GM18498 (cell line): ENCODE measurements at regions not wholly inside any gene's neighbourhood (a gene's known extent, or its start where the extent isn't known, plus 50 kb on each side); places are given as distances from the start of the nearest gene placed in this dataset.
A peak's percentile ranks its signal among the peaks of the same experiment; 100 is the strongest.

Experiments used
- ATAC-seq: cut with Tn5 transposase; IDR thresholded peaks from one replicate; pipeline ENCODE4 v1.9.1; 2021; ENCODE audit warnings: mild to moderate bottlenecking, moderate library complexity; ENCODE audit not compliant: unreplicated experiment

- peak; percentile 57 for ATAC-seq
These were observed 51.6 kb upstream of the KCND3 start for GRCh38 chr1:112040891-112041740.

GRCh38 chr1:112043901-112044300, 54.4 kb upstream of the KCND3 start:
- ATAC-seq = no peak

- no peak for ATAC-seq
These were observed 55.3 kb upstream of the KCND3 start for GRCh38 chr1:112044745-112045144.

- ATAC-seq = no peak
These were observed 57.2 kb upstream of the KCND3 start for GRCh38 chr1:112046630-112047029.

GRCh38 chr1:112048421-112048820, 59.0 kb upstream of the KCND3 start:
- no peak for ATAC-seq

GRCh38 chr1:112054510-112054909, 65.0 kb upstream of the KCND3 start:
- no peak for ATAC-seq

GRCh38 chr1:112056354-112056753, 66.9 kb upstream of the KCND3 start:
- ATAC-seq = no peak

- no peak for ATAC-seq
These were observed 68.3 kb upstream of the KCND3 start for GRCh38 chr1:112057736-112058135.

GRCh38 chr1:112058815-112059450, 69.5 kb upstream of the KCND3 start:
- ATAC-seq = no peak

GRCh38 chr1:112059679-112060078, 70.2 kb upstream of the KCND3 start:
- ATAC-seq = no peak

GRCh38 chr1:112060261-112060660, 70.8 kb upstream of the KCND3 start:
- ATAC-seq = no peak

GRCh38 chr1:112061056-112061455, 71.6 kb upstream of the KCND3 start:
- no peak for ATAC-seq

GRCh38 chr1:112061901-112062320, 72.4 kb upstream of the KCND3 start:
- no peak for ATAC-seq

GRCh38 chr1:112063781-112064728, 74.6 kb upstream of the KCND3 start:
- ATAC-seq = peak; percentile 53

- no peak for ATAC-seq
These were observed 78.5 kb upstream of the KCND3 start for GRCh38 chr1:112067989-112068388.

- no peak for ATAC-seq
These were observed 81.2 kb upstream of the KCND3 start for GRCh38 chr1:112070677-112071076.

- no peak for ATAC-seq
These were observed 85.2 kb upstream of the KCND3 start for GRCh38 chr1:112074711-112075110.

GRCh38 chr1:112075566-112075965, 86.1 kb upstream of the KCND3 start:
- ATAC-seq = no peak

GRCh38 chr1:112079446-112079845, 90.0 kb upstream of the KCND3 start:
- no peak for ATAC-seq

- no peak for ATAC-seq
These were observed 94.0 kb upstream of the KCND3 start for GRCh38 chr1:112083487-112083886.

GRCh38 chr1:112092656-112093371, 103.3 kb upstream of the KCND3 start:
- ATAC-seq = no peak
